Cerebellar cortex (tissue), 1 donor: ENCODE measurements at regions not wholly inside any gene's neighbourhood (a gene's known extent, or its start where the extent isn't known, plus 50 kb on each side); places are given as distances from the start of the nearest gene placed in this dataset.
A peak's percentile ranks its signal among the peaks of the same experiment; 100 is the strongest.

ENCODE experiments used
- DNase-seq: peaks from one replicate; pipeline ENCODE4 v3.0.0-alpha.2; 2015; ENCODE audit warnings: low spot score

GRCh38 chr3:40645883-40646282, 121.1 kb downstream of the ZNF621 start:
- no peak for DNase-seq

GRCh38 chr3:40649346-40649745, 124.6 kb downstream of the ZNF621 start:
- no peak for DNase-seq

DNA sequence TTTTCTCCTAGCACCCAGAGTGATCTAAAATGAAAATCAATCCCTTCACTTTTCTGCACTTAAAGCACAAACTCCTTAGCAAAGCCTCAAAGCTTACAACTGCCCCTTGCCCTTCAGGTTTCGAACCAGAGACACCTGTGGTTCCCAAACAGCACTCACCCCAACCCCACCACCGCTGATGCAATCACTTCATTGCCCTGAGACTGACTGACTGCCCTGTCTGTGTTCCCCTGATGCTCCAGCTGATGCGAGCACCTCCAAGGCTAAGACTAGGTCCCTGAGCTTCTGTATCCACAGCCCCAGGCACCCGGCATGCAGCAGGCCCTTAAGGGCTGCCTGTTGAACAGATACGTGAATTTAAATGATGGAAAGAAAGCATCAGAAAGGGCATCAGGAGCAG, 127.3 kb downstream of the ZNF621 start:
- DNase-seq = no peak

DNA sequence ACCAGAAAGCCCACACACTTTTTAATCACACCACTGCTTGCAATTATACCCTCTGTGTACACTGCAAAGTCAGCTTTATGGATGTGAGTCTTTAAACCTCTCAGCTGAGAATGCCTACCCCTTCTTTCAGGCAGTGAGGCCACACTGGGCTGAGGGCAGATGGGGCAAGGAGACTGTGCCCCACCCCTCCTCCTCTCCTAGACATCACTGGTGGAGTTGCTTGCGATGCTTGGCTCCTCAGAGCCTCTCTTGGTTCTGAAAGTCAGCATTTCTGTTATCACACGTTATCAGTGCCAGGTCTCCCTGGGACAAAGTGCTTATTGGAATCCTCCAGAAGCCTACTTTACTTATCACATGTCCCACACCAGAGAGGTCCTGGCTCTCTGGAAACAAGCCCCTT, 128.2 kb downstream of the ZNF621 start:
- DNase-seq = no peak

GRCh38 chr3:40653878-40654277, 129.1 kb downstream of the ZNF621 start:
- no peak for DNase-seq

DNA sequence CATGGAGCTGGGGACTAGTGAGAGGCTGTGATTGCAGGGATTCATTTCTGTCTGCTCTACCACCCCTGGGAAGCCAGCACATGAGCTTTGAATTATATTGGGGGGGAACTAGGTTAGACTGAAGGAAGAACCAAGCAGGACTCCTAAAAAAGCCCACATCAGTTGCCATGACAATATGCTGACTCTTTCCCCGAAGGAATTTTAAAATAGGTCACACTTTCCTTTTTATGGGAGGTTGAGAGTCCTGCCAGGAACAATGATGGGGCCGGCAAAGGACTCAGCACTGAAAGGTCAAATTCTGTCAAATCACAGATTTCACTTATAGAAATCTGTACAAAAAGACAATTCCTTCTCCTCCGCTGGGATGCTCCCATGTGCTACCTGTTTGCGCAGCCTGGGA, 130.8 kb downstream of the ZNF621 start:
- DNase-seq = peak; percentile 46

DNA sequence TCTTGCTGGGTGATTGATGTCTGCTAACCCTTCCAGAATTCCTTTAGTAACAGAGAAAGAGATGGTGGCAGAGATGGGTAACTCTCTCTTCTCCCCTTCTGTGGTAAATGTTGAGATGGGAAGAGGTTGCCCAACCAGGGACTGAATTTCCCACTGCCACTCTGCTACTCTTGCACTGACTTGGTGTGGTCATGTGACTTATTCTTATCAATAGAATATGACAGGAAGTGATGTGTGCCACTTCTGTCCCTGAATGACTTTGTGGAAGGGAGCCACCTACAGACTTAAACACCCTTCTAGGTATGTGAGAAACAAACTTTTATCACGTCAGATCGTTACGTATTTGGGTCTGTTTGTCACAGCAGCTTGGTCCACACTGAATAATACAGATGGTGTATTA, 132.9 kb downstream of the ZNF621 start:
- DNase-seq = no peak

DNA sequence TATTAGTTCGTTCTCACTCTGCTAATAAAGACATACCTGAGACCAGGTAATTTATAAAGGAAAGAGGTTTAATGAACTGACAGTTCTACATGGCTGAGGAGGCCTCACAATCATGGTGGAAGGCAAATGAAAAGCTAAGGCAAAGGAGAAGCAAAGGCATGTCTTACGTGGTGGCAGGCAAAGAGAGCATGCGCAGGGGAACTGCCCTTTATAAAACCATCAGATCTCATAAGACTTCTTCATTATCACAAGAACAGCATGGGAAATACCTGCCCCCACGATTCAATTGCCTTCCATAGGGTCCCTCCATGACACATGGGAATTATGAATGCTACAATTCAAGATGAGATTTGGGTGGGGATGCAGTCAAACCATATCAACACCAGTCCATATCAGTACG, 133.5 kb downstream of the ZNF621 start:
- no peak for DNase-seq

GRCh38 chr3:40660554-40660953, 135.8 kb downstream of the ZNF621 start:
- DNase-seq = no peak

GRCh38 chr3:40661284-40661683, 136.5 kb downstream of the ZNF621 start:
- DNase-seq = no peak

DNA sequence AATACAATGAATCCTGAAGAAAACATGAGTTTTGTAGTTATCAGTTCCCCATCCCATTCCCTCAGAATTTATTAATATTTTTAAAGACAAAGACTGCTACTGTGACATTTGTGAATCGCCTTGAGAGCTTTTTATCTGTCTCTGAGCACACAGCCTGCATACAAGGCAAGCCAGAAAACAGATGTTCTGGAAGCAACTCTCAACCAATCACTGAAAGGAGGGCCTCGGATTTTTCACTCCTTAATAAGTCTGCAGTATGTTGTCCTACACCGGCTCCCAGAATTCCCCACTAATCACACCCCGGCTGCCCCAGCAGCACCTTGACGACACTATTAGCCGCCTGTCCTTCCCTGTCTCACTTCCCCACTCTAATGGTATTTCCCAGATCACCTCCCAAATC, 138.5 kb downstream of the ZNF621 start:
- DNase-seq = no peak

DNA sequence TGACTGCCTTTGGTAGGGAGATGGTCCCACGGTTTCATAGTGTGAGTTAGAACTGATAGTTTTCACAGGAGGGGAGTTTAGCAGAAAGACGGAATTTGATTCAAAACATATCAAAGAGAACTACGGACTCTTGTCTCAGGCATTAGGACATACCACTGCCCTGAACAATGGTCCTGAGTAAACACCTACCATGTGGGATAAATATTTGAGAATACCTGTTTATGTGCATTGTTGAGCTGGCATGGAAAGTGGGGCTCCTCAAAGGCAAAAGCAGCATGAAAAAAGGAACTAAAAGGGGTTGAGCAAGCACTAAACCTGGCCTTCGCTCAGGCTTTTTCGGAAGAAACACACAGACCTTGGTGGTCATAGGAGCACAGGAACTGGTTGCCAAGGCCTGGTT, 144.4 kb downstream of the ZNF621 start:
- no peak for DNase-seq

GRCh38 chr3:40672861-40673260, 148.1 kb downstream of the ZNF621 start:
- no peak for DNase-seq

DNA sequence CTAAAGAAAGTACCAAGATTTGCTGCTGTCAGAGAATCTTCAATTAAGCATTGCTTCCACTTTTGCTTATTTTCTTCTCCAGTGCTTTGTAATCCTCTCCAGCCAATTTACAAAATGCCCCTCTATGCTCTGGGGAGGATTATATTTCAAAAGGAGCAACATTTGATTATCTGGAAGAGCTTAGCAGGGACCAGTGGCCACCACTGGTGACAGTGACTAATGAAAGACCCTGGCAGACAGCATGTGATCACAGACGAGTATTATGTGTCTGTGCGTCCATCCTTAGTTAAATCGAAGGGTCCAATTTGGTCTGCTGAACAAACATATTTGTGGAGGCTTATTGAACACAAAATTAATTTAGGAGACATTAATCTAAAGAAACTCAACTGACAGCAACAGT, 152.6 kb downstream of the ZNF621 start:
- DNase-seq = no peak

- DNase-seq = no peak
Measured at GRCh38 chr3:40677749-40678148, 153.0 kb downstream of the ZNF621 start.

- DNase-seq = no peak
Measured at GRCh38 chr3:40679290-40679689, 154.5 kb downstream of the ZNF621 start.

DNA sequence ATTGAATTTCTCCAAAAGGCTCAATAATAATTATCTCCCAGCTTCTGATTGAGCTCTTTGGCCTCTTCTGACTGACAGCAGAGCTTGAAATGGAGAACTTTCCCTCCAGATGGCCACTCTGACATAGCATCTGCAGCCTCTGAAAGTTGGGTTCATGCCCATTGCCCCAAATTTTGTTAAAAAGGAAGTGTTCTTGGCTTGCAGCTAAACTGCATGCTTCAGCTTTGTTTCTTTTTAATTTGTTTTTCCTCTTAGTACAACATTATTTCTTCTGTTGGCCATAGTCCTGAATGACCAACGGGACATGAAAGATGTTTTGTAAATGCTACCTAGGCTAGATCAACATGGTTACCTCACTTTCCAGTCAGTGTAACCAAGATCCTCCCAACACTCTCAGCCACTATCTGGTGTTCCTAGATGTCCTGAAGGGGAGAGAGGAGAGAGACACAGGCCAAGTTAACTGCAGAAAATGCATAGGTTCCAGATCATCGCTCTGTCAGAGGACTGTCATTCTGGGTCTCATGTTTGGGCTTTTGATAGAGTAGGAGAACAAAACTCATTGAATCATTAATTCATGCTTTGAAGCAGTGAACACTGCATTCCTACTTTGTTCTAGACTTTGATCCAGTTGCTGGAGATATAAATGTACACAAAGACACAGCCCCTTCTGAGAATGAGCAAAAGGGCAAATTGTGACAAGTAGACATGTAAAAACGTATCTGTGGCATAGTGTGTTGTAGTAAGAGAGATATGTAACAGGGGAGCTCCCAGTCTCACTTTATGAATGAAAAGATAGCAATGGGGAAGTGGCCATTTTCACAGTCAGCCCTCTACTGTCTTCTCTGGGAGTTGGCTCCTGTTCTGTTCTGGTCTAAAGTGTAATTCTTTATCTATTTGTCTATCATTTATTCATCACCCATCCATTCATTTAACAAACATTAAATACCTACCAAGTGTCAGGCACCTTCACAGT, 156.2 kb downstream of the ZNF621 start:
- peak; percentile 85 for DNase-seq

DNA sequence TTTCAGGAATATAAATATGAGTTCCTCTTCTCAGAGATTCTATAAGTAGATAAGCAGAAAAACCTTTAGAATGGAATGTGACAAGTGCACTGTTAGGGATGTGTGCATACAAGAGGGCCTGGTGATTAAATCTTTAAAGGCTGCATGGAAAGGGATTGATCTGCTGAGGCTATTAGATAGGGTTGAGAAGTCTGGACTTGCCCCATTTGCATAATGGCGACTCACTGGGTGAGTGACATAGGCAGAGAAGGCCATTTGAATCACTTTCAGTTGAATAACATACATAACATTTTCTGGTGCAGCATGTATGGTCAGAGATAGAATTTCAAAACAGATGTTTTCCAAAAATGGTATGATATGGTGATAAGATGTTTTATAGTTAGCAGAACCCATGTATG, 156.9 kb downstream of the ZNF621 start:
- DNase-seq = no peak

DNA sequence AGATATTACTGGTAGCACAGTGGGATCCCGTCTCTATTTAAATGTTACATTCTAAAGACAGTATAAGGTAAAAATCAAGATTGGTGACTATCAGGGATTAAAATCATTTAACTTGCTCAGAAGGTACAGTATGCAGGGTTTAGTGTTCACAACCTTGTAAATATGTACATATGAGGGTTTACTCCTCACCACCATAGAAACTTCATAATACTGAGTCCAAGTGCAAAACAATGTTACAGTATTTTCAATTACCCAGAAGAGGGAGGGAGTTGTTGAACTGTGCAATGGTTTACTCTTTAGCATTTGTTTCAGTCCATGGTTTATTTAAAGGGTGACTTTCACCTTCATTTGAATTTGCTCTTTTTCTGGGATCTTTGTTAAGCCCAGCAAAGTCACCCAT, 165.1 kb downstream of the ZNF621 start:
- no peak for DNase-seq

DNA sequence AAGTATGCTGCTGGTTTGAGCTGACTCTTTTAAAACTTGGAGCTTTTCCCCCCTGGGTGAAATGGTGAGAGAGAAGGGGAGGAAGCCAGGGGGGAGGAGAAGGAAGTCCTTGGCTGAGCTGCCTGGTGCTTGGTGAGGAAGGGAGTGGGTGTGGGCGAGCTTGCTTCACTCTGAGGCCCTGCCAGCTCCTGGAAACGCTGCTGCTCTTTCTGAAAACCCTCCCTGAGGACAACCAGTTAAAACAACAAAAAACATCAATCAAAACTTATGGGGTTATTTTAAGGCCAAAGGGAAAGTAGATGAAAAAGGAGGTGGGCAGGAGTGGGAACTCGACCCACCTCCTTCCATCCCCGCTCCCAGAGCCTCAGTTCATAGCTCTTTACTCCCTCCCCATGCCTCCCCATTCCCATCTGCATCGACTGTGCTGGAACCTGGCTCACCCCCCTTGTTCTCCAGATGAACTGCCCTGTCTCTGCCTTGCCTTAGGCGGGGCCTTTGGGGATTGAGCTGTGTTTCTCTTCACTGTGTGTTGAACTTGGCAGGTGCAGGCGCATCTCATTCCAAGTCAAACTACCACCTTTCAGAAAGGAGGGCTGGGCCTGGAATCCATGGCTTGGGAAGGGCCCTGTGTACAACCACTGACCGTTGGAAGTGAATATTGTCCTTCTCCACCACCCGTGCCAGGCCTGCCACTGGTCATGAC, 166.1 kb downstream of the ZNF621 start:
- DNase-seq = no peak

- DNase-seq = no peak
Measured at GRCh38 chr3:40691452-40691861, 166.7 kb downstream of the ZNF621 start.

- no peak for DNase-seq
Measured at GRCh38 chr3:40695848-40696247, 171.1 kb downstream of the ZNF621 start.

- peak; percentile 72 for DNase-seq
Measured at GRCh38 chr3:40698611-40699010, 173.9 kb downstream of the ZNF621 start.
